ENCODE measurements at regions not wholly inside any gene's neighbourhood (a gene's known extent, or its start where the extent isn't known, plus 50 kb on each side); places are given as distances from the start of the nearest gene placed in this dataset.
"Not testable (repeated sequence)": the region's sequence is repeated elsewhere in the genome, so short reads cannot be mapped to it uniquely, and the experiment has no call there.

DNA sequence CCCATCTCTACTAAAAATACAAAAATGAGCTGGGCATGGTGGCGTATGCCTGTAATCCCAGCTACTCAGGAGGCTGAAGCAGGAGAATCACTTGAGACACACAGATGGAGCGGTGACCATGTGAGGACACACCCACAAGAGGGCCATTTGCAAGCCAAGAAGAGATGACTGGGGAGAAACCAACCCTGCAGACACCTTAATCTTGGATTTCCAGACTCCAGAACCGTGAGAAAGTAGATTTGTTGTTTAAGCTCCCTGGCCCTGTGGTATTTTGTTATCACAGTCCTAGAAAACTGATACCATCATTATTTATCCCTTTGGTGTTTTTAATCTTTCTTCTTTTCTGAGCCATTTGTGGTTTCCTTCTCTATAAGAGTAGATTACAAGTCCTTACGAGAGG is 88.6 kb upstream of the ID2 start:
- TF ChIP-seq JUND (IDR thresholded peaks at IDR 0.05; ENCODE audit: low read depth): no peak
- in situ Hi-C loops (cut with HindIII; ENCODE audit: low pct_unique_long_range_greater_than_20kb, low sequenced_read_pairs): no loop called here
- no peak for DNase-seq (ENCODE audit: low read depth in 1 of 2, low spot score in 1 of 2)

DNA sequence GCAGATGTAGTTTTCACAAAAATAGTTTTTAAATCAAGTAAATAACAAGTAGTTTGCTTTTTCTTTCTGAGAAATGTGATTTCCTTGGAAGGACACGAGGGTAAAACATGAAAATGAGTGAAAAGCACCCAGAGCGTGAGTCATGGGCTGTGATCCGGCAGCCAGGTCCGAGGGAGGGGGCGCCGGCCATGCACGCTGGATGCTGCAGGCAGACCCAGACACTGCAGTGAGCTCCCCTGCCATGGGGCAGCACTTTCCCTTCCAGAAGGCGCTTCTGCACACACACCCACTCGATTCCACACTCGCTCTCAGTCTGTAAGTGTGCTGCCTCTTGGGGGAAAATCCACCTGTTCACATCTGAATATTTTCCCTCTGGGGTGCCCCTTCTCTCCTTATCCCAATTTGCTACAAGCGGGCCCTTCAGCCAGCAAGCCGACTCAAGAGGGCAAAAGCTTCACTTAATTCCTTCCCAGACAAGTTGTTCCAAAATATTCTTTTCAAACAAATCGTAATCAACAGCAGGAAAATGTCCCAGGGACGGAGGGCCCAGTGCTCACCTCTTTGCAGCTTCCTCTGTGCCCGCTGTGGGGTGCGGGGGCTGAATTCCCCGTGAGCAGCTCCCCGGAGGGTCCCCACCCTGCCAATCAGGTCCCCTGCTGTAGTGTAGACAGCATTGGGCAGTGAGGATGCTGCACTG is 87.0 kb upstream of the ID2 start:
- in situ Hi-C loops (cut with HindIII; ENCODE audit: low pct_unique_long_range_greater_than_20kb, low sequenced_read_pairs): no loop called here
- DNase-seq (ENCODE audit: low read depth in 1 of 2, low spot score in 1 of 2): no peak
- no peak for TF ChIP-seq JUND (IDR thresholded peaks at IDR 0.05; ENCODE audit: low read depth)

DNA sequence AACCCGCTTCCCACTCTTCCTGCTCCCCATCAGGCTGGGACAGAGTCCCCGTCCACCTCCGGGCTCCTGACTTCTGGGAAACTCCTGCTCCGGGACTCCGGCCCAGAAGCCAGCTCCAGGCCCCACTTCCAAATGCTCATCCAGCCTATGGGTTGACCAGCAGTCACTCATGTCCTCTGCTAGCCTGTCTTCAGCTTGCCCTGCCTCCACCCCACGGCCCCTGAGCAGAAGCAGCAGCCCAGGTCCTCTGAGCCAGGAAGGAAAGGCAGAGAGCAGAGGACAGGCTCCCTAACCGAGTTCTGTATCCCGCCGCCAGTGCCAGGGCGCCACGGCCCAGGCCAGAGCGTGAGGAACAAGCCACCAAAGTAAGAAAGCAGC is 86.4 kb upstream of the ID2 start:
- DNase-seq (ENCODE audit: low read depth in 1 of 2, low spot score in 1 of 2): no peak
- TF ChIP-seq JUND (IDR thresholded peaks at IDR 0.05; ENCODE audit: low read depth): no peak
- in situ Hi-C loops (cut with HindIII; ENCODE audit: low pct_unique_long_range_greater_than_20kb, low sequenced_read_pairs): no loop called here

DNA sequence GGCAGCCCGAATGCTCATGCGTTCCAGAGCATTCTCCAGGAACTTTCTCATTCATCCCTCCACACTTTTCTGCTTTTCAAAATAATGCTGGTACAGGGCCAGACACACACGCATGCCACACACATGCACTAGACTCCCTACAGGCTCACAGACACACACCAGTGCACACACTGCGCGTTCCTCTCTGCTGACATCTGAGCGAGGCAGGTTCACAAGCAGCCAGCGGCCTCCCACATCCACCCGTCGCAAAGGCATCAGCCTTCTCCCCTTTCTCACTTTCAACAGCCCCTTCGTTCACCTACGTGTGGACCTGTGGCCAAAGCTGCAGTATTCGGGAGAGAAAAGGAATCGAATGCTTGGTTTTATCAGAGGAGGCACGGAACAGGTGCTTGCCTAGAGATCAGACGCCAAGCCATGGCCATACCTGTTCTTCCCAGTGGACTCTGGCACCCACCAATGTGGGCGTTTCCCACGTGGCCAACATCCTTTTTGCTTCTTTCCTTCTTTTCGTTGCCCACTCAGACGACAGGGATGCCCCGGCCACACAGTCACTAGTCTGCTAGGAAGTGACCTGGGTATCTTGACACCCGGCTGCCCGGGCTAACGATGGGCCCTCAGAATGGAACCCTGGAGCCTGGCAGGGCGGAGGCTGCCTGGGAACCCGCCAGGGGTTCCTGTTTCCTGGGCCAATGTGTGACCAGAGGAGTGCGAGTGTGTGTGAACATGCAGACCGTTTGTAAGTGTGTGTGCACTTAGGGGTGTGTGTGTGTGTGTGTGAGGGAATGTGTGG is 85.8 kb upstream of the ID2 start:
- no peak for DNase-seq (ENCODE audit: low read depth in 1 of 2, low spot score in 1 of 2)
- in situ Hi-C loops (cut with HindIII; ENCODE audit: low pct_unique_long_range_greater_than_20kb, low sequenced_read_pairs): no loop called here
- no peak for TF ChIP-seq JUND (IDR thresholded peaks at IDR 0.05; ENCODE audit: low read depth)

DNA sequence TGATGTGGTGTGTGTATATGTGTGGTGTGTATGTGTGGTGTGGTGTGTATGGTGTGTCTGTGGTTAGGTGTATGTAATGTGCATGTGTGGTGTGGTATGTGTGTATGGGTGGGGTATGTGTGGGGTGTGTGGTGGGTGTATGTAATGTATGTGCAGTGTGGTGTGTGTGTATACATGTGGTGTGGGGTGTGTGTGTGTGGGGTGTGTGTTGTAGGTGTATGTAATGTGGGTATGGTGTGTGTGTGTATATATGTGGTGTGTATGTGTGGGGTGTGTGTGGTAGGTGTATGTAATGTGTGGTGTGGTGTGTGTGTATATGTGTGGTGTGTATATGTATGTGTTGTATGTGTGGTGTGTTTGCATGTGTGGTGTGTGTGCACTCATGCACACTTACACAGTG is 84.8 kb upstream of the ID2 start:
- no peak for DNase-seq (ENCODE audit: low read depth in 1 of 2, low spot score in 1 of 2)
- in situ Hi-C loops (cut with HindIII; ENCODE audit: low pct_unique_long_range_greater_than_20kb, low sequenced_read_pairs): no loop called here
- no peak for TF ChIP-seq JUND (IDR thresholded peaks at IDR 0.05; ENCODE audit: low read depth)

DNA sequence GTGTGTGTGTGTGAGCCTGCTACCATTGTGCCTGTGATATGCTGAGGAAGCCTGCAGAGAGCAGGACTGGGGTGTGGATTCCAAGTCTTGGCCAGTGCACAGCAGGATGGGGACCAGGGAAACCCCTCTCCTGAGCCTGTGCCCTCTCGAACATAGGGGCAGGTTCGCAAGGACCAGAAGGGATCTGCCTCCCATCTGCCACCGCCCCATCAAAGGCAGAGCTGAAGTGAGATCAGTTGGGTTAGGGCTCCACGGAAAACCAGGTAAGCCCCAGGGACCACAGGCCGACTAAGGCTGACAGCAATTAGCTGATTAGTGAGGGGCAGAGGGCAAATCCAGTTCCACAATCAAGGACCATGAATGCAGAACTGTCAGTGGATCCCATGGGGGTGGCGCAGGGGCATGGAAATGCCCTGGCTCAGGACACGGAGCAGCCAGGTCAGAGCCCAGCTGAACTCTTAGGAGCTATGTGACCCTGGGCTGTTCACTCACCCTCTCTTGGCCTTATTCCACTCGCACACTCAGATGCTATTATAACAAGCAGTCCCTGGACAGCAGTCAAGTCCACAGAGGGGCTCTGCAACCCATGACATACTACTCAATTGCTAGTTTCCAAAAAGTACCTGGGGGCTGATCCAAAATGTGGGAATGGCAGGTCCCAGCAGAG is 84.2 kb upstream of the ID2 start:
- no peak for TF ChIP-seq JUND (IDR thresholded peaks at IDR 0.05; ENCODE audit: low read depth)
- no peak for DNase-seq (ENCODE audit: low read depth in 1 of 2, low spot score in 1 of 2)
- in situ Hi-C loops (cut with HindIII; ENCODE audit: low pct_unique_long_range_greater_than_20kb, low sequenced_read_pairs): no loop called here

DNA sequence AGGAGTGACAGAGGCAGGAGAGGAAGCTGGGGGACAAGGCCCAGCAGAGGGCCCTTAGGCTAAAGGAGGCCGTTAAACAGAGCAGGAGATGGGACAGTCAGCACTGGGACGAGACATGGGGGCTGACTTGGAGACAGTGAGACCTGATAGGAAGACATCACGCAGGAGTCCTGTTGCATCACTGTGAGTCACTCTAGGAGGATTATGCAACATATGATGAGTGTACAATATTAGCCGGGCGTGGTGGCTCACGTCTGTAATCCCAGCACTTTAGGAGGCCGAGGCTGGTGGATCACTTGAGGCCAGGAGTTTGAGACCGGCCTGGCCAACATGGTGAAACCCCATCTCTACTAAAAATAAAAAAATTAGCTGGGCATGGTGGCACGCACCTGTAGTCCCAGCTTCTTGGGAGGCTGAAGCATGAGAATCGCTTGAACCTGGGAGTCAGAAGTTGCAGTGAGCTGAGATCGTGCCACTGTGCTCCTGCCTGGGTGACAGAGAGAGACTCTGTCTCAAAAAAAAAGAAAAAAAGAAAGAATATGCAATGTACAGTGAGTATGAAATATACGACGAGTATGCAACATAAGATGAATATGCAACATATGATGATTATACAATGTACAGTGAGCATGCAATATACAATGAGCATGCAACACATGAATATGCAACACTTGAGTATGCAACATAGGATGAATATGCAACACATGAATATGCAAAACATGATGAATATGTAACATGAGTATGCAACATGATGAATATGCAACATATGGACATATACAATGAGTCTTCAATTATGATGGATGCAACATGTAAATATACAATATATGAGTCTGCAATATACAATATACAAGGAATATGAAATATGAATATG is 83.3 kb upstream of the ID2 start:
- DNase-seq (ENCODE audit: low read depth in 1 of 2, low spot score in 1 of 2): no peak
- in situ Hi-C loops (cut with HindIII; ENCODE audit: low pct_unique_long_range_greater_than_20kb, low sequenced_read_pairs): no loop called here

DNA sequence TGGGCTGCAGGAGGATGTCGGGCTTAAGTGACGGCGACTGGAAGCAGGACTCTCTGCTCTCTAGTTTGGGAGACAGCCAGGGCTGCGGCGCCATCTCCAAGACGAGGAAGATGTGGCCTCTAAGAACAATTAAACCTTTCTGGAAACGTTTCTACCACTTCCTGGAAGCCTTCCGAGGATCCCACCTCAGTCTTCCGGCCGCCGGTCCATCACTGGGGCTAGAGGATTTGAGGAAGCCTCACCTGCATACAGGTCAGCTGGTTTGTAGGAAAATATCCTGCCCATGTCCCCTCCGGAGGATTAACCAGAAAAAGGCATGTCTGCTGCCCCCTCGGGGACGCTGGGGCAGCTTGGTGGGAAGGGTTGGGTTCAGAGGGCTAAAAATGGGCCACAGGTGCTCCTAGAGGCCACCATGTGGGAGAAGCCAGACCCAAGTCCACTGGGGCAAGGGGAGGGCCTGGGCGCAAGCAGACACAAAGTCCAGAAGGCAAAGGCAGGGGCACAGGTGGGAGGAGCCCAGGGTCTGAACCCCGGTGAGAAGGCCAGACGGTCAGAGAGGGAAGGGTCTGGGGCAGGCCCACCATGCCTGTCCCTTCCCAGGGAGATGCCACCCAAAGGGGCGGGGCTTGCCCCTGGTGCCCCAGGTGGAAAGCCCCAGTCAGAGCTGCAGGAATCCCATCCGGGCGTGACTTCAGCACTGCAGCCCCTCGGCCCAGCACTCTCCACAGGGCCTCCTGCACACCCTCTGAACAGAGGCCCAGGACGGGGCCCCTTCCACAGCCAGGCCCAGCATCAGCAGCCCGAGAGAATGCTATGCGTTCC is 82.2 kb upstream of the ID2 start:
- no peak for TF ChIP-seq JUND (IDR thresholded peaks at IDR 0.05; ENCODE audit: low read depth)
- in situ Hi-C loops (cut with HindIII; ENCODE audit: low pct_unique_long_range_greater_than_20kb, low sequenced_read_pairs): no loop called here
- no peak for DNase-seq (ENCODE audit: low read depth in 1 of 2, low spot score in 1 of 2)

More for the DNA sequence above, 83.3 kb upstream of the ID2 start:
- no peak for TF ChIP-seq JUND (IDR thresholded peaks at IDR 0.05; ENCODE audit: low read depth)

DNA sequence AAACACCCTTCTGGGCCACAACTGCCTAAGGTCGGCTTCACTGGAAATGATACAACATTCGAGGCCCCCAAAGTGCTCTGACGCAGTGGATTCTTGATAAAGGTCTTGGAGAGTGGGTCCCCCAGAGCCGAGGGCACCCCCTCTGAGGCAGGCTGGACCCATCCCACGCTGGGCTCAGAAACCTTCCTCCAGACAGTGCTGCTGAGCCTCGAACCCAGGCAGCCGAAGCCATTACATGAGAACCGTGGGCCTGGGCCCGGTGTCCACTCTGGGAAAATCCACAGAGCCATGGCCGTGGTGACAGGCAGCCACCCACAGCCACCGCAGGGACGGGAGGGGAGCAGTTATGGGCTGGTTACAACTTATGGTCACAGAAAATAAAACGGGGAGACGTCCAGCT is 81.4 kb upstream of the ID2 start:
- no peak for TF ChIP-seq JUND (IDR thresholded peaks at IDR 0.05; ENCODE audit: low read depth)
- DNase-seq (ENCODE audit: low read depth in 1 of 2, low spot score in 1 of 2): no peak
- in situ Hi-C loops (cut with HindIII; ENCODE audit: low pct_unique_long_range_greater_than_20kb, low sequenced_read_pairs): no loop called here

DNA sequence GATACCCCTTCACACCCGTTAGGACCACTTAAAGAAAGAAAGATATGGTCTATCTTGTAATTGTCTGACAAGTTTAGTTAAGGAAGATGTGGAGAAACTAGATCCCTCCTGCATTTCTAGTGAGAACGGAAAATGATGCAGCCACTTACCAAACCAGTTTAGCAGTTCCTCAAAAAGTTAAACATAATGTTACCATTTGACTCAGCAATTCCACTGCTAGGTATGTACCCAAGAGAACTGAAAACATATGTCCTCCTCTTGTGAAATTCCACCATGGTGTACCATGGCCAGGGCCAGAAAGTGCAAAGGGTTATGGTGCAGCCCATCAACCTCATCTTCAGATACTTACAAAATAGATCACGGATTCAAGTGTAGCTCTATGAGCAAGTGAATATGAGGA is 79.0 kb upstream of the ID2 start:
- peak in 1 of 2 experiments; percentile 76 for DNase-seq (ENCODE audit: low read depth in 1 of 2, low spot score in 1 of 2)
- in situ Hi-C loops (cut with HindIII; ENCODE audit: low pct_unique_long_range_greater_than_20kb, low sequenced_read_pairs): no loop called here
- TF ChIP-seq JUND (IDR thresholded peaks at IDR 0.05; ENCODE audit: low read depth): no peak

DNA sequence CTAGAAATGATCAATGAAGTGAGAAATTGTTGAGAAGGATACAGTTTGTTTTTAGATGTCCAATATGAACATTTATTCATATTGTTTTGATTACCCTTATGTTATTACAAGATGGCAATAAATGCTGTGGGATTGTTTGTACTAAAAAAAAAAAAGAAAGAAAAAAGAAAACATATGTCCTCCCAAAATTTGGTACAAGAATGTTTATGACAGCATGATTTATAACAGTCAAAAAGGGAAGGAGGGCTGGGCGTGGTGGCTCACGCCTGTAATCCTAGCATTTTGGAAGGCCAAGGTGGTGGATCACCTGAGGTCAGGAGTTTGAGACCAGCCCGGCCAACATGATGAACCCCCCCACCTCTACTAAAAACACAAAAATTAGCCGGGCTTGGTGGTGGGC is 78.5 kb upstream of the ID2 start:
- DNase-seq (ENCODE audit: low read depth in 1 of 2, low spot score in 1 of 2); in situ Hi-C loops (cut with HindIII; ENCODE audit: low pct_unique_long_range_greater_than_20kb, low sequenced_read_pairs): not testable (repeated sequence)

DNA sequence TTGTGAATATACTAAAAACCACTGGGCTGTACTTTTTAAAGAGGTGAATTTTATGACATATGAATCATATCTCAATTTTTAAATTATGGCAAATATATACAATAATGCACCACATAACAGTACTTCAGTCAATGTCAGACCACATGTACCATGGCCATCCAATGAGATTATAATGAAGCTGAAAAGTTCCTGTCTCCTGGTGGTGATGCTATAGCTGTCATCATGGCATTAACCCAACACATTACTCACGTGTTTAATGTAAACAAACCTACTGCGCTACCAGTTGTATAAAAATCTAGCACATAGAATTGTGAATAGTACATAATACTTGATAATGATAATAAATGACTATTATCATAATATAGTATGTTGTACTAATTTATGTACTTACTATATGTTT is 77.6 kb upstream of the ID2 start:
- DNase-seq (ENCODE audit: low read depth in 1 of 2, low spot score in 1 of 2): no peak
- TF ChIP-seq JUND (IDR thresholded peaks at IDR 0.05; ENCODE audit: low read depth): no peak
- in situ Hi-C loops (cut with HindIII; ENCODE audit: low pct_unique_long_range_greater_than_20kb, low sequenced_read_pairs): no loop called here

All from T47D (cell line).